OCI-LY7 (cell line): ENCODE measurements at regions not wholly inside any gene's neighbourhood (a gene's known extent, or its start where the extent isn't known, plus 50 kb on each side); places are given as distances from the start of the nearest gene placed in this dataset.

Experiments used
- BruUV-seq: library from RNA; stranded (reverse); fragments of 400-500 nt; replicated peaks from 2 replicates; lab custom pipeline; 2021; lab: Mats Ljungman, UMichigan
- CTCF ChIA-PET: fragments of 300-600 bp; sonication (Branson Sonifier 250); formaldehyde crosslinking; loops from one replicate; lab custom pipeline; 2022; ENCODE audit warnings: antibody characterized with exemption; ENCODE audit not compliant: unreplicated experiment; lab: Charles Lee
- POLR2A ChIA-PET: fragments of 300-600 bp; sonication (Branson Sonifier 250); formaldehyde crosslinking; loops from one replicate; lab custom pipeline; 2022; ENCODE audit warnings: antibody characterized with exemption; lab: Charles Lee
- DNase-seq: peaks from one replicate; pipeline ENCODE4 v3.0.0-alpha.2; 2015; ENCODE audit warnings: low spot score
- H2AFZ ChIP-seq: fragments of 200-600 bp; sonication (generic), shearing (Covaris generic); 2 replicates; pipeline ENCODE4 v1.6.1; 2014; ENCODE audit warnings: mild to moderate bottlenecking, antibody characterized with exemption, low read length, moderate library complexity
- H3K27ac ChIP-seq: fragments of 200-600 bp; sonication (generic); 2 replicates; pipeline ENCODE4 v1.5.1; 2014; ENCODE audit warnings: mixed run types, low read depth, mild to moderate bottlenecking, moderate library complexity, low read length, inconsistent platforms; ENCODE audit not compliant: poor library complexity, severe bottlenecking
- H3K36me3 ChIP-seq: fragments of 200-600 bp; sonication (generic); 2 replicates; pipeline ENCODE4 v1.6.1; 2014; ENCODE audit warnings: mild to moderate bottlenecking, antibody characterized with exemption, low read length, moderate library complexity, mixed read lengths; ENCODE audit not compliant: insufficient read depth
- H3K4me1 ChIP-seq: fragments of 200-600 bp; sonication (generic); 2 replicates; pipeline ENCODE4 v1.5.1; 2014; ENCODE audit warnings: mild to moderate bottlenecking, low read length; ENCODE audit not compliant: insufficient read depth, poor library complexity, severe bottlenecking
- H3K4me2 ChIP-seq: fragments of 200-600 bp; sonication (generic); 2 replicates; pipeline ENCODE4 v1.6.1; 2014; ENCODE audit warnings: mild to moderate bottlenecking, low read length
- H3K4me3 ChIP-seq: fragments of 200-600 bp; sonication (generic); 2 replicates; pipeline ENCODE4 v1.5.1; 2014; ENCODE audit warnings: mild to moderate bottlenecking, low read depth, low read length; ENCODE audit not compliant: poor library complexity, severe bottlenecking
- H3K79me2 ChIP-seq: fragments of 200-600 bp; sonication (generic); 2 replicates; pipeline ENCODE4 v1.6.1; 2016; ENCODE audit warnings: low read depth, mild to moderate bottlenecking, low read length, moderate library complexity, mixed read lengths; ENCODE audit not compliant: insufficient read depth
- H3K9me2 ChIP-seq: fragments of 200-600 bp; sonication (generic); 2 replicates; pipeline ENCODE4 v1.6.1; 2016; ENCODE audit warnings: mild to moderate bottlenecking, low read length, mixed read lengths; ENCODE audit not compliant: insufficient read depth
- H3K9me3 ChIP-seq: fragments of 200-600 bp; sonication (generic); 2 replicates; pipeline ENCODE4 v1.6.1; 2014; ENCODE audit warnings: mild to moderate bottlenecking, mixed run types, low read length, mixed read lengths
- H4K20me1 ChIP-seq: fragments of 200-600 bp; sonication (generic); 2 replicates; pipeline ENCODE4 v1.6.1; 2014; ENCODE audit warnings: mild to moderate bottlenecking, antibody characterized with exemption, low read length, moderate library complexity, mixed read lengths; ENCODE audit not compliant: insufficient read depth
- CTCF ChIP-seq: fragments of 200-600 bp; sonication (generic); conservative IDR thresholded peaks from 2 replicates; pipeline ENCODE4 v1.5.1; 2014; ENCODE audit warnings: mild to moderate bottlenecking, antibody characterized with exemption, low read length, moderate library complexity, mixed read lengths
- EZH2phosphoT487 ChIP-seq: fragments of 200-600 bp; sonication (generic); IDR thresholded peaks from 2 replicates; pipeline ENCODE4 v1.6.1; 2018; ENCODE audit warnings: low read depth, borderline replicate concordance, mild to moderate bottlenecking, mixed run types, antibody characterized with exemption, low read length, moderate library complexity, mixed read lengths
- intact Hi-C: fragments of 100-400 bp; cut with micrococcal nuclease; formaldehyde crosslinking; loops from one replicate; pipeline ENCODE4 v1.10.0; 2022; ENCODE audit not compliant: unreplicated experiment

GRCh38 chr17:33983824-33984574 lies 271.1 kb upstream of the CCL2 start:
- TF ChIP-seq CTCF = no peak
- Histone ChIP-seq H4K20me1 (no peaks in the 10 kb centered on the region), H3K9me3 (no peaks in the 10 kb centered on the region), H3K79me2 (no peaks in the 10 kb centered on the region), H3K4me2 (no peak overlapping the region), H3K9me2 (no peaks in the 10 kb centered on the region), H3K4me3 (no peak overlapping the region), H3K4me1 (no peaks in the 10 kb centered on the region), H2AFZ (no peak overlapping the region), H3K27ac (no peak overlapping the region), H3K36me3 (no peaks in the 10 kb centered on the region)
- BruUV-seq = no TSS peak
- intact Hi-C loops = no loop called here
- DNase-seq = no peak
- ChIA-PET CTCF (no interaction called here), POLR2A (no interaction called here)

- Histone ChIP-seq H3K4me2 (no peak overlapping the region), H3K9me2 (no peaks in the 10 kb centered on the region), H3K9me3 (no peaks in the 10 kb centered on the region), H2AFZ (no peak overlapping the region), H3K79me2 (no peaks in the 10 kb centered on the region), H3K4me1 (no peaks in the 10 kb centered on the region), H3K36me3 (no peaks in the 10 kb centered on the region), H4K20me1 (no peaks in the 10 kb centered on the region), H3K4me3 (no peak overlapping the region), H3K27ac (no peak overlapping the region)
- TF ChIP-seq EZH2phosphoT487 (no peak), CTCF (no peak)
- intact Hi-C loops = no loop called here
- ChIA-PET POLR2A (no interaction called here), CTCF (no interaction called here)
- no TSS peak for BruUV-seq
- DNase-seq = no peak
Observed at GRCh38 chr17:33986088-33986487, 269.0 kb upstream of the CCL2 start.

- no peak overlapping the region for H3K4me2 ChIP-seq
- H4K20me1 ChIP-seq = no peaks in the 10 kb centered on the region
- no peaks in the 10 kb centered on the region for H3K79me2 ChIP-seq
- no peaks in the 10 kb centered on the region for H3K4me1 ChIP-seq
- no peaks in the 10 kb centered on the region for H3K9me2 ChIP-seq
- no peak overlapping the region for H3K27ac ChIP-seq
- ChIA-PET POLR2A (no interaction called here), CTCF (no interaction called here)
- no TSS peak for BruUV-seq
- intact Hi-C loops = no loop called here
- H3K9me3 ChIP-seq = no peaks in the 10 kb centered on the region
- no peaks in the 10 kb centered on the region for H3K36me3 ChIP-seq
- H3K4me3 ChIP-seq = no peak overlapping the region
- H2AFZ ChIP-seq = no peak overlapping the region
- no peak for DNase-seq
- TF ChIP-seq CTCF (no peak), EZH2phosphoT487 (no peak)
Observed at GRCh38 chr17:33986566-33986965, 268.5 kb upstream of the CCL2 start.
